ENCODE measurements at regions not wholly inside any gene's neighbourhood (a gene's known extent, or its start where the extent isn't known, plus 50 kb on each side); places are given as distances from the start of the nearest gene placed in this dataset.

- ChIA-PET POLR2A (ENCODE audit: low non-redundant PET) (no interaction called here), CTCF (no interaction called here)
- DNase-seq (ENCODE audit: low spot score): no peak
- no peak for TF ChIP-seq CTCF (conservative IDR thresholded peaks at IDR 0.05; ENCODE audit: low read depth)
- no peak overlapping the region for H3K27ac ChIP-seq
These were observed 194.2 kb upstream of the ASIC2 start for GRCh38 chr17:33487187-33487879.

DNA sequence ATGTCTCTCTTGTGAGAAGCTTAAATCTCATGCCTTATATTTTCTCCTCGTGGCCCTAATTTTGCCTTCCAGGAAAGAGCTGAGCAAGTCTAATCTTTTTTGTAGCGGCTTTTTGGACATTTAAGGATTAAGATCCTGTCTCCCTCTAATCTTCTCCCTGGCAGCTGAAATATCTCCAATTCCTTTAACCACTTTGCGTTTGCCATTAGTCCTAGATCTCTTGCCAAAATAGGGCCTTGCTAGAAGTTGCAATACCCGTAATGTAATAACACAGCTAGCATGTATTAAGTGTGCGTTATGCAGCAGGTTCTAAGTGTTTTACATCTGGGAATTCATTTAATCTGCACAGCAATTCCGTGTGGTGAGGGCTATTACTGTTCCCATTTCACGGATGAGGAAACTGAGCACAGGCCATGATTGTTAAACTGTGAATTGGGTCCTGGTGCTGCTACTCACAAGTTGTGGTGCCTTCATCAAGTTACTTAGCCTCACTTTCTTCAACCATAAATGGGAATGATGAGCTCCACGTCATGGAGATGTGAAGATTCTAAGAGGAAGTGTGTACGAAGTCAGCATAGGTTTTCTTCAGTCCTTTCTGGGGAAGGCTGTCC is 198.9 kb upstream of the ASIC2 start:
- CTCF ChIA-PET: no interaction called here
- no peak overlapping the region for H3K27ac ChIP-seq
- POLR2A ChIA-PET (ENCODE audit: low non-redundant PET): no interaction called here
- no peak for TF ChIP-seq CTCF (conservative IDR thresholded peaks at IDR 0.05; ENCODE audit: low read depth)
- DNase-seq (ENCODE audit: low spot score): no peak

- ChIA-PET CTCF (no interaction called here), POLR2A (ENCODE audit: low non-redundant PET) (no interaction called here)
- no peak for DNase-seq (ENCODE audit: low spot score)
- H3K27ac ChIP-seq: no peak overlapping the region
- no peak for TF ChIP-seq CTCF (conservative IDR thresholded peaks at IDR 0.05; ENCODE audit: low read depth)
These were observed 199.7 kb upstream of the ASIC2 start for GRCh38 chr17:33492731-33493265.

DNA sequence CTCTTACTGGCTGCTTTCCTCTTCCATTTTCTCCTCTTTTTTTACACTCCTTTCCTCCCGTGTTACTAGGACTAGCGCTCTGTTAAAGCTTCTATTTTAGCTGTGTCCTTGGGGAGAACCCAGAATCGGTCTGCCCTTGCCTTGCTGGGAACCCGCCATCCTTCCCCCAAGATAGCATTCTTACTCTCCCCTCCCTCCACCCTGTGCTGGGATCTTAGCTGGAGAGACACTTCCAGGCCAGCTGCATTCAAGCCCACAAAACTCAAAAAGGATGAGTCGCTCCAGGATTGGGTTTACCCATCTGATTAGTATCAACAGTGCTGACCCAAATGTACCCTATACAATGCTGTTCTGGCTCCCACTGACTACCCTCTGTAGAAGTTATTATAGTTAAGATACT is 200.5 kb upstream of the ASIC2 start:
- POLR2A ChIA-PET (ENCODE audit: low non-redundant PET): no interaction called here
- CTCF ChIA-PET: no interaction called here
- no peak for TF ChIP-seq CTCF (conservative IDR thresholded peaks at IDR 0.05; ENCODE audit: low read depth)

DNA sequence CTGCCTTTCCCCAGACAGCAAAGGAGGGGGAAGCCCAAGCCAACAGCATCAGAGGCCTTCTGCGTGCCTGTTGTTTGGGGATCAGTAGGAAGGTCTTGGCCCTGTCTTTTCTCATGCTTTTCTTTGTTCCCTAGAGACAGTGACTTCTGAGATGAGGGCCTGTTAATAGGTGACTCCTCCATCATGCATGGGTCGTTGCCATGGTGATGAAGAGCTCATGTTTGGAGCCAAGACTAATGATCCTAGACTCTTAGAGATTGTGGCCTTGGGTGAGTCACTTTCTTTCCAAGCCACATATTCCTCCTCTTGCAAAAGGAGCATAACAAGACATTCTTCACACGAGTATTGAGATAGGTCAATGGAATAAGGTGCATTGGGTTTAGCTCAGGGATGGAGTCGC is 201.1 kb upstream of the ASIC2 start:
- ChIA-PET POLR2A (ENCODE audit: low non-redundant PET) (no interaction called here), CTCF (no interaction called here)

More for the DNA sequence above, 200.5 kb upstream of the ASIC2 start:
- no peak overlapping the region for H3K27ac ChIP-seq
- no peak for DNase-seq (ENCODE audit: low spot score)

GRCh38 chr17:33497623-33498022 is 204.5 kb upstream of the ASIC2 start:
- CTCF ChIA-PET: no interaction called here
- POLR2A ChIA-PET (ENCODE audit: low non-redundant PET): no interaction called here
- TF ChIP-seq CTCF (conservative IDR thresholded peaks at IDR 0.05; ENCODE audit: low read depth): no peak
- no peak for DNase-seq (ENCODE audit: low spot score)
- no peak overlapping the region for H3K27ac ChIP-seq

More for the DNA sequence above, 201.1 kb upstream of the ASIC2 start:
- DNase-seq (ENCODE audit: low spot score): no peak
- H3K27ac ChIP-seq: no peak overlapping the region
- no peak for TF ChIP-seq CTCF (conservative IDR thresholded peaks at IDR 0.05; ENCODE audit: low read depth)
